Naive B cell (primary cell): ENCODE measurements at regions not wholly inside any gene's neighbourhood (a gene's known extent, or its start where the extent isn't known, plus 50 kb on each side); places are given as distances from the start of the nearest gene placed in this dataset.

Experiments used
- ATAC-seq, 2 donors: fragments of 150-1000 bp; cut with Tn5 transposase; 2 replicates each; pipeline ENCODE4 v1.10.0; 2021; ENCODE audit warnings: low read depth in 2 of 2, mild to moderate bottlenecking in 2 of 2, moderate library complexity in 2 of 2
- DNase-seq: peaks from one replicate; pipeline ENCODE4 v3.0.0; 2022
- H3K27ac Mint-ChIP-seq, 6 donors: one replicate each; pipeline ENCODE4 v1.8.0; 2020 to 2022; ENCODE audit warnings: mild to moderate bottlenecking in 6 of 6, mixed read lengths in 6 of 6, moderate library complexity in 5 of 6, inconsistent platforms in 2 of 6
- H3K27me3 Mint-ChIP-seq, 3 donors: one replicate each; pipeline ENCODE4 v1.8.0; 2021 to 2022; ENCODE audit warnings: mixed read lengths in 3 of 3, mild to moderate bottlenecking in 1 of 3
- H3K36me3 Mint-ChIP-seq, 2 donors: one replicate each; pipeline ENCODE4 v1.8.0; 2020 to 2022; ENCODE audit warnings: mixed read lengths in 2 of 2, inconsistent platforms in 1 of 2, mild to moderate bottlenecking in 1 of 2
- H3K4me1 Mint-ChIP-seq, 3 donors: one replicate each; pipeline ENCODE4 v1.8.0; 2020 to 2022; ENCODE audit warnings: mixed read lengths in 3 of 3, inconsistent platforms in 1 of 3, mild to moderate bottlenecking in 1 of 3, moderate library complexity in 1 of 3
- H3K4me3 Mint-ChIP-seq, 8 donors: one replicate each; pipeline ENCODE4 v1.8.0; 2020 to 2022; ENCODE audit warnings: mild to moderate bottlenecking in 8 of 8, mixed read lengths in 8 of 8, moderate library complexity in 8 of 8, inconsistent platforms in 2 of 8
- H3K9me3 Mint-ChIP-seq, 7 donors: one replicate each; pipeline ENCODE4 v1.8.0; 2020 to 2022; ENCODE audit warnings: mixed read lengths in 7 of 7, mild to moderate bottlenecking in 5 of 7, inconsistent platforms in 2 of 7, moderate library complexity in 1 of 7

GRCh38 chr5:3276896-3277295 is 318.7 kb upstream of the IRX1 start:
- Mint-ChIP-seq H3K9me3 (peaks cover 2 to 16% (median 9%) of the 10 kb centered on the region in 7 donors), H3K36me3 (no peaks in the 10 kb centered on the region), H3K4me3 (no peak overlapping the region), H3K27ac (no peak overlapping the region), H3K4me1 (peaks cover 0 to 4% (median 0%) of the 10 kb centered on the region in 3 donors), H3K27me3 (no peaks in the 10 kb centered on the region)
- DNase-seq (no peak), ATAC-seq (no peak)

- H3K36me3 Mint-ChIP-seq = no peaks in the 10 kb centered on the region
- no peaks in the 10 kb centered on the region for H3K4me1 Mint-ChIP-seq
- ATAC-seq = no peak
- no peak for DNase-seq
- peaks cover 2 to 16% (median 6%) of the 10 kb centered on the region in 7 donors for H3K9me3 Mint-ChIP-seq
- H3K27me3 Mint-ChIP-seq = no peaks in the 10 kb centered on the region
- H3K4me3 Mint-ChIP-seq = no peak overlapping the region
- H3K27ac Mint-ChIP-seq = no peak overlapping the region
Measured at GRCh38 chr5:3269395-3270169, 326.1 kb upstream of the IRX1 start.

GRCh38 chr5:3268760-3269330 is 326.8 kb upstream of the IRX1 start:
- DNase-seq (no peak), ATAC-seq (no peak)
- peaks cover 0 to 12% (median 4%) of the 10 kb centered on the region in 7 donors for H3K9me3 Mint-ChIP-seq
- H3K4me3 Mint-ChIP-seq = no peak overlapping the region
- no peaks in the 10 kb centered on the region for H3K27me3 Mint-ChIP-seq
- H3K36me3 Mint-ChIP-seq = no peaks in the 10 kb centered on the region
- no peak overlapping the region for H3K27ac Mint-ChIP-seq
- no peaks in the 10 kb centered on the region for H3K4me1 Mint-ChIP-seq

- peaks cover 3 to 13% (median 7%) of the 10 kb centered on the region in 7 donors for H3K9me3 Mint-ChIP-seq
- no peaks in the 10 kb centered on the region for H3K36me3 Mint-ChIP-seq
- no peaks in the 10 kb centered on the region for H3K4me1 Mint-ChIP-seq
- DNase-seq = no peak
- no peak overlapping the region for H3K27ac Mint-ChIP-seq
- H3K4me3 Mint-ChIP-seq = no peak overlapping the region
- no peak for ATAC-seq
- no peaks in the 10 kb centered on the region for H3K27me3 Mint-ChIP-seq
Measured at GRCh38 chr5:3266861-3267260, 328.8 kb upstream of the IRX1 start.

- H3K4me1 Mint-ChIP-seq = no peaks in the 10 kb centered on the region
- DNase-seq (no peak), ATAC-seq (no peak)
- no peak overlapping the region for H3K27ac Mint-ChIP-seq
- no peaks in the 10 kb centered on the region for H3K27me3 Mint-ChIP-seq
- no peaks in the 10 kb centered on the region for H3K36me3 Mint-ChIP-seq
- H3K4me3 Mint-ChIP-seq = no peak overlapping the region
- H3K9me3 Mint-ChIP-seq = peaks cover 3 to 14% (median 7%) of the 10 kb centered on the region in 7 donors
Measured at GRCh38 chr5:3265936-3266335, 329.7 kb upstream of the IRX1 start.

- H3K9me3 Mint-ChIP-seq = peaks cover 4 to 14% (median 7%) of the 10 kb centered on the region in 7 donors
- H3K4me1 Mint-ChIP-seq = no peaks in the 10 kb centered on the region
- no peak for DNase-seq
- H3K27ac Mint-ChIP-seq = no peak overlapping the region
- ATAC-seq = no peak
- H3K4me3 Mint-ChIP-seq = no peak overlapping the region
- no peaks in the 10 kb centered on the region for H3K36me3 Mint-ChIP-seq
- H3K27me3 Mint-ChIP-seq = no peaks in the 10 kb centered on the region
Measured at GRCh38 chr5:3265131-3265885, 330.3 kb upstream of the IRX1 start.

DNA sequence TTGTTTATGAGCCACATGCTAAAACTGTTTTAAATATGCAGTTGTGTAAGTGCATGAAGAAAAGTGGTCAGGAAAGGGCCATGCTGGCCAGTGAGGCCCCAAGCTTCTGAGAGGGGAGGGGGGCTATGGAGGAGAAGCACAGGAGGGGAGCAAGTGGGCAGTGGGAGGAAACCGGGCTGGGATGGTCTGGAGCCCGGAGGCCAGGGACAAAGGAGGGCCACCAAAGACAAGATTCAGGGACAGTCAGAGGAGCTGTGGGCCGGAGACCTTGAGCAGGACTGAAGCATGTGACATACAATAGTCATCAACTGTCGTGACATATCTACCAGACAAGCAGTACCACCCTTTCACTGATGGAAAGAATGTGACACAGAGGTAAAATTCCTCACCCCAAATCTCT is 333.2 kb upstream of the IRX1 start:
- peak overlapping the region in 1 of 6 donors; percentile 21 for H3K27ac Mint-ChIP-seq
- no peak for ATAC-seq

GRCh38 chr5:3261081-3261480 is 334.6 kb upstream of the IRX1 start:
- Mint-ChIP-seq H3K9me3 (peaks cover 3 to 16% (median 7%) of the 10 kb centered on the region in 7 donors), H3K36me3 (no peaks in the 10 kb centered on the region), H3K27me3 (no peaks in the 10 kb centered on the region), H3K27ac (no peak overlapping the region), H3K4me1 (no peaks in the 10 kb centered on the region), H3K4me3 (no peak overlapping the region)
- no peak for DNase-seq
- no peak for ATAC-seq

More for the DNA sequence above, 333.2 kb upstream of the IRX1 start:
- no peaks in the 10 kb centered on the region for H3K36me3 Mint-ChIP-seq
- DNase-seq = no peak
- H3K4me1 Mint-ChIP-seq = no peaks in the 10 kb centered on the region
- no peak overlapping the region for H3K4me3 Mint-ChIP-seq
- H3K9me3 Mint-ChIP-seq = peaks cover 2 to 16% (median 7%) of the 10 kb centered on the region in 7 donors
- H3K27me3 Mint-ChIP-seq = no peaks in the 10 kb centered on the region

DNA sequence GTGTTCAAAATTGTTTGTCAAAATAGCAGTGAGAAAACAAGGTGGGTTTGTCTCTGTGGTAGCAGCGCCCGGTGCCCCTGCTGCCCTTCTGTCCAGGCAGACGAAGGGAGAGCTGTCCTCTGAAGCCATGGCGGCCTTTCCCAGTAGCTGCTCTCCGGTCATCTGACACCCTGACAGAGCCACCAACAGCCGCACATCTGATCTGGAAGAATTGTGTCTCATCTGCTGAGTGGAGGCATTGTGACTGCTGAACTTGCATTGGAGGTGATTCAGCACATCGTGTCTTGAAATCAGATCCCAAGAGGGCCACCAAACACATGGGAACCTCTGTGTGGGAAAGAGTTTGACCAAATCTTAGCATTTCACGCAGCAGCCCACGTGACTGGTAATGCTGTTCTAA is 337.6 kb upstream of the IRX1 start:
- no peak for DNase-seq
- no peak overlapping the region for H3K27ac Mint-ChIP-seq

DNA sequence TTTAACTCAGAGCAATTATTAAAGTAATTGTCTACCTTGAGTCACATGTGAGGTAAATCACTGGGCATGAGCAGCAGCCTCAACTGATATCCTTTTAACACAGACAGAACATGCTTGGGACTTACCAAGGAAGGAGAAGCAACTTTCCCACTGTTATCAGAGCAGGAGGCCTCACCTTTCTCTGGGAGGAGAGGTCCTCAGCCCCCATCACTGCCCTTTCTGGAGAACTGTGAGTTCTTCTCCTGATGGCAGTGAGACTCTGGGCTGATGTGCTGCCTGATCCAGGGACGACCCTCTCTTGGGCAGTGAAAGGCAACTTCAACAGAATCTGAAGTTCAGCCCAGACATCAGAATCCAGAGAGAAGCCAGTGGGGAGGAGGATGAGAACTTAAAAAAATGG is 343.4 kb upstream of the IRX1 start:
- no peaks in the 10 kb centered on the region for H3K27me3 Mint-ChIP-seq
- peaks cover 4 to 10% (median 7%) of the 10 kb centered on the region in 7 donors for H3K9me3 Mint-ChIP-seq
- ATAC-seq = no peak
- H3K4me3 Mint-ChIP-seq = no peak overlapping the region
- H3K4me1 Mint-ChIP-seq = no peaks in the 10 kb centered on the region
- H3K36me3 Mint-ChIP-seq = no peaks in the 10 kb centered on the region
- no peak overlapping the region for H3K27ac Mint-ChIP-seq
- DNase-seq = no peak

More for the DNA sequence above, 337.6 kb upstream of the IRX1 start:
- Mint-ChIP-seq H3K9me3 (peaks cover 6 to 15% (median 7%) of the 10 kb centered on the region in 7 donors), H3K4me1 (no peaks in the 10 kb centered on the region), H3K4me3 (no peak overlapping the region), H3K27me3 (no peaks in the 10 kb centered on the region), H3K36me3 (no peaks in the 10 kb centered on the region)
- ATAC-seq = no peak

- Mint-ChIP-seq H3K36me3 (no peaks in the 10 kb centered on the region), H3K9me3 (peaks cover 4 to 10% (median 7%) of the 10 kb centered on the region in 7 donors), H3K4me3 (no peak overlapping the region), H3K4me1 (no peaks in the 10 kb centered on the region), H3K27me3 (no peaks in the 10 kb centered on the region), H3K27ac (peak overlapping the region in 1 of 6 donors; percentile 22)
- ATAC-seq (no peak), DNase-seq (no peak)
Measured at GRCh38 chr5:3251784-3252183, 343.8 kb upstream of the IRX1 start.

- peaks cover 3 to 23% (median 7%) of the 10 kb centered on the region in 7 donors for H3K9me3 Mint-ChIP-seq
- no peak for DNase-seq
- H3K36me3 Mint-ChIP-seq = peaks cover 0 to under 1% of the 10 kb centered on the region in 2 donors
- ATAC-seq = no peak
- H3K4me1 Mint-ChIP-seq = no peaks in the 10 kb centered on the region
- H3K4me3 Mint-ChIP-seq = no peak overlapping the region
- no peak overlapping the region for H3K27ac Mint-ChIP-seq
- H3K27me3 Mint-ChIP-seq = no peaks in the 10 kb centered on the region
Measured at GRCh38 chr5:3249401-3249800, 346.2 kb upstream of the IRX1 start.

- Mint-ChIP-seq H3K27me3 (no peaks in the 10 kb centered on the region), H3K9me3 (peaks cover 4 to 24% (median 9%) of the 10 kb centered on the region in 7 donors), H3K36me3 (no peaks in the 10 kb centered on the region), H3K4me3 (no peak overlapping the region), H3K4me1 (no peaks in the 10 kb centered on the region), H3K27ac (no peak overlapping the region)
- ATAC-seq (no peak), DNase-seq (no peak)
Measured at GRCh38 chr5:3237276-3237868, 358.3 kb upstream of the IRX1 start.
